GM21717 (cell line): ENCODE measurements at regions not wholly inside any gene's neighbourhood (a gene's known extent, or its start where the extent isn't known, plus 50 kb on each side); places are given as distances from the start of the nearest gene placed in this dataset.

ENCODE experiments used
- ATAC-seq: cut with Tn5 transposase; IDR thresholded peaks from one replicate; pipeline ENCODE4 v1.9.1; 2021; ENCODE audit warnings: mild to moderate bottlenecking, moderate library complexity; ENCODE audit not compliant: unreplicated experiment

- ATAC-seq: no peak
Measured at GRCh38 chr16:86663685-86664521, 85.6 kb downstream of the FOXL1 start.

GRCh38 chr16:86664522-86665318, 86.4 kb downstream of the FOXL1 start:
- peak; percentile 56 for ATAC-seq

DNA sequence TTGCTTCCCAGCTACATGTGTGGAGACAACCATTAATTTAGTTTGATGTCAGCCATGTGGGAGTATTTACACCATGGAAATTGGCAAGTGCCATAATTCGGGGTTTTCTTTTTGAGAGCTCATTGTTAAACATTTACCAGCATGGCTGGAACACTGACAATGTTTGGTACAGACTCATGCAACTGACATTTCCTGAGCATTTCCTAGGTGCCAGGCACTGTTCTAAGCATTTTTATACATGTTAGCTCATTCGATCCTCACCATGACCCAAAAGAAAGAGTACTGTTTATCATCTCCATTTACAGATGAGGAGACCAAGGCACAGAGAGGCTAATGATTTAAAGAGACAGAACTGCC, 86.9 kb downstream of the FOXL1 start:
- ATAC-seq: no peak

DNA sequence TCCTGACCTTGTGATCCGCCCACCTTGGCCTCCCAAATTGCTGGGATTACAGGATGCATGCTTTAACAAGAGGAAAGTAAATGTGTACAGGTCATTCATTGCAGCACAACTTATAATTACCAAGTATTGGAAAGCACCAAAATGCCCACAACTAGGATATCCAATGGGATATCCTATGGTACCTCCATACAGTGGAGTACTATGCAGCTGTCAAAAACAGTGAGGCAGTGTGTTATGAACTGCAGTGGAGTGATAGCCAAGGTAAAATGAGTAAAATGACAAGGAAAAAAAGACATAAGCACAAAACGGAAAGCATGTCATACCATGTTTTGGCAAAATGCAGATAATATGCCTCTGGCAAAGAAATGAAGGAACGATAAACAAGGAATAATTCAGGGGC, 87.6 kb downstream of the FOXL1 start:
- ATAC-seq: no peak

GRCh38 chr16:86667035-86667434, 88.7 kb downstream of the FOXL1 start:
- no peak for ATAC-seq

DNA sequence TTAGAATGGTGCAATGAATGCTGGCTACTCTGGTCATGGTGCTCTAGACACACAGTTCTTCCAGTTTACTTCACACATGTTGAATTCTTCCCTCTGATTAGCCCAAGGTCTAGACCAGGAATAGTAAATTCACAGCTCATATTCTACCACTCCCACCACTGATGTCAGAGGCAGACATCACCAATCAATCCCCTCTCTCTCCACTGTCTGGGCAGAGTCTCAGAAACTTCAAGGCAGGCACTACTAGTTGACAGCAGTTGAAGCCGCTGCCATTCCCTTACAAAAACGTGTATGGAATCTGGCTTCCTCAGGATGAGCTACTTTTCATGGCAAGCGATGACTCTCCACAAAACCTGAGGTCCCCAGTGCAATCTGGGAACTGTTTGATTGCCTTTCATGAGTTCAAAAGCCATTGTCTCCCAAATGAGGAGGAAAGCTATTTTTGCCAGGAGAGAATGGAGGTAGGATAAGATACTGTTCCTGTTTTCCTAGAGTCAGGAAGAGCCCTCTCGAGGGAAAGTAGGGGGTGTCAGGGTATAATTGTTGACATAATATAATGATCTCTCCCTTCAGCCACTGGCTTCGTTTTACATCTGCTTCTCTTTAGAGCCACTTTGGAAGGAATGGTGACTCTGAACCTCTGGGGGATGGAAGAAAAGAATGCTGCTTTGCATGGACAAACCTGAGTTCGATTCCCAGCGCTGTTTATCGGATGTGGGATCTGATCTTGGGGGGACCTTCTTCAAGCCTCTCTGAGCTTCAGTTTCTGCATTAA, 90.0 kb downstream of the FOXL1 start:
- no peak for ATAC-seq

DNA sequence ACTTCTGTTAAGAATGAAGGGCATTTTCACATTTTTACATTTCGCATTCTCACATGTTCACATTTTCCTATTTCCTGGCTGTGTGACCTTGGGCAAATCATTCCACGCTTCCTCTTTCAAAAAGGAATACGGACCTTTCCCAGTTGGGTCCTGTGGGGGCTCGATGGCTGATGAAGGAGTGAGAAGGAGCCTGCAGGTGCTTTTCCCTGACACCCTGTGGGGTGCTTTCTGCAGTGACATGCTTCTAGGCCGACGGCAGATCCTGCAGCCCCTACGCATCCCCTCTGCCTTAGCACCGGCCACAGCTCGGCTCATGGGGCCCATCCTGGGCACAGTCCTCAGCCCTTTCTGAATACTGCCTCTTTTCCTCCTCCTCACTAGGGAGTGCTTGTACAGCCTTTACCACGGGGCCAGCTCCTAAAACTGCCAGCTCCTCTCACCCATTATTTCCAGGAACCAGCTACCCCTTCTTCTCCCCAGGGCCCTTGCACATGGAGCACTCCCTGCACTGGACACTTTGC, 91.0 kb downstream of the FOXL1 start:
- ATAC-seq: no peak

GRCh38 chr16:86669937-86670749, 91.8 kb downstream of the FOXL1 start:
- ATAC-seq: no peak

- no peak for ATAC-seq
Measured at GRCh38 chr16:86670750-86671234, 92.4 kb downstream of the FOXL1 start.

GRCh38 chr16:86671486-86672178, 93.3 kb downstream of the FOXL1 start:
- ATAC-seq: no peak

- no peak for ATAC-seq
Measured at GRCh38 chr16:86672179-86672863, 94.0 kb downstream of the FOXL1 start.

- ATAC-seq: no peak
Measured at GRCh38 chr16:86673090-86673955, 95.0 kb downstream of the FOXL1 start.

GRCh38 chr16:86673956-86674453, 95.7 kb downstream of the FOXL1 start:
- ATAC-seq: no peak

DNA sequence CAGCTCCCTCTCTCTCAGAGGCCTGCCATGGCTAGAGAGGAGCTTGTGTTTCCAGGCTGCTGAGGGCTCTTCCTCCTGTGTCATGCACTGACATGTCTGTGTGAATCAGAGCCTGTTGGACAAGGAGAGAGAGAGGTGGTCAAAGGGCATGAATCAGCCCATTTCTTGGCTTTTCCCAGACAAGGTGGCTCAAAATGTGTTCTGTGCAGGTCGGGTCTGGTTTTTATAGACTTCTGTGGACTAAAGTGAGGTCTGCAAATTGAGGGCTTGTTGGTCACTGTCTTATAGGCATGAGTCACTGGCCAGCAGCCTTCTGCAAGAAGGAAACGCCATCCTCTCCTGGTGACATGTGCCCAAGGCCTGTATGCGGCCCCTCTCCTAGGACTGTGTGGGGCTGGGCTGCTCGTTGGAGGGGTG, 97.9 kb downstream of the FOXL1 start:
- no peak for ATAC-seq

DNA sequence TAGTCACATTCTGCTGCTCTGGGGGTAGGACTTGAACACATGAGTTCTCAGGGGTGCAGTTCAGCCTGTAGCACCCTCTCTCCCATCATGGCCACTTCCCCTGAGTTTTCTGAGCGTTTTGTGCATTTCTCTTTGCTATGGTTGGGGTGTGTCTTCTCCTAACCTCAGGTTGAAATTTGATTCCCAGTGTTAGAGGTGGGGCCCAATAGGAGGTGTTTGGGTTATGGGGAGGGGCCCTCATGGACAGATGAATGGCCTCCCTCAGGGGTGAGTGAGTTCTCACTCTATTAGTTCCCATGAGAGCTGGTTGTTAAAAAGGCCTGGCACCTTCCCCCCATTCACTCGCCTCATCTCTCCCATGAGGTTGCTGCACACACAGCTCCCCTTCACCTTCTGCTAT, 101.1 kb downstream of the FOXL1 start:
- no peak for ATAC-seq

GRCh38 chr16:86680162-86680561, 101.8 kb downstream of the FOXL1 start:
- ATAC-seq: no peak

DNA sequence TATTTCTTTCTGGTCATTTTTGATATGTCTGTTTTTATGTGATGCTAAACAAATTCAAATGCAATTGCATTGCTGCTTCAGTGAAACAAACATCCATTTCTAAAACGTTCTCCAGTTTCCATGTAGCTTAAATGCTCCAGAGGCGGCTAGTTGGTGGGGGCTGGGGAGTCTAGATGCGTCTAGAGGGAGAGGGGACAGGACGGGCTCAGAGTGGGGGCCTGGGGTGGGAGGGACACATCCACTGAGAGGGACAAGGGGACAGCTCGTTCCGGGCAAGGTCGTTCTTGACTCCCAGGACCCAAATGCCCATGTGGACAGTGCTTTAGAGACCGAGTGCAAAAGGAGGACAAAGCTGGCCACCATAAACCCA, 102.3 kb downstream of the FOXL1 start:
- no peak for ATAC-seq
